ENCODE measurements at regions not wholly inside any gene's neighbourhood (a gene's known extent, or its start where the extent isn't known, plus 50 kb on each side); places are given as distances from the start of the nearest gene placed in this dataset.
A peak's percentile ranks its signal among the peaks of the same experiment; 100 is the strongest.

GRCh38 chr17:79415909-79416308 is 194.9 kb downstream of the RBFOX3 start:
- DNase-seq: no peak

- no peak for DNase-seq
These were observed 195.5 kb downstream of the RBFOX3 start for GRCh38 chr17:79415365-79415764.

DNA sequence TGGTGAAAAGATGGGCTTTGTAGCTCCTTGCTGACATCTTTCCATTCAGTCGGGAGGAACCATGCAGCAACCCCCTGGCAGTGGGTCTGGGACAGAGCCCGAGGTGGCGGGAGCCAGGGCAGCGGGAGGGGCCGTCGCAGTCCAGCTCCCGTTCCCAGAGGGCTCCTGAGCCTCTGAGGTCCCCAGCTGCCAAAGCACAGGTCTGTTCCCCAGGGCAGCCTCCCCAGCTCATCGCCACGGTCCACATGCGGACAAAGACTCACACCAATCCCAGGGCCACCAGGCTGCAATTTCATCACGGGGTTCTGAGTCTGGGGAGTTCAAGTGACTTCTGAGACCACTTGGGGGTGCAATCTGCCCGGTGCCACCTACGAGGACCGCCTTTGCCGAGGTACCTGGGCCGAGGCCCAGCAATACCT is 196.0 kb downstream of the RBFOX3 start:
- no peak for DNase-seq

GRCh38 chr17:79414063-79414792 is 196.6 kb downstream of the RBFOX3 start:
- no peak for DNase-seq

- peak in 1 of 2 experiments; percentile 61 for DNase-seq
These were observed 197.2 kb downstream of the RBFOX3 start for GRCh38 chr17:79413611-79414010.

DNA sequence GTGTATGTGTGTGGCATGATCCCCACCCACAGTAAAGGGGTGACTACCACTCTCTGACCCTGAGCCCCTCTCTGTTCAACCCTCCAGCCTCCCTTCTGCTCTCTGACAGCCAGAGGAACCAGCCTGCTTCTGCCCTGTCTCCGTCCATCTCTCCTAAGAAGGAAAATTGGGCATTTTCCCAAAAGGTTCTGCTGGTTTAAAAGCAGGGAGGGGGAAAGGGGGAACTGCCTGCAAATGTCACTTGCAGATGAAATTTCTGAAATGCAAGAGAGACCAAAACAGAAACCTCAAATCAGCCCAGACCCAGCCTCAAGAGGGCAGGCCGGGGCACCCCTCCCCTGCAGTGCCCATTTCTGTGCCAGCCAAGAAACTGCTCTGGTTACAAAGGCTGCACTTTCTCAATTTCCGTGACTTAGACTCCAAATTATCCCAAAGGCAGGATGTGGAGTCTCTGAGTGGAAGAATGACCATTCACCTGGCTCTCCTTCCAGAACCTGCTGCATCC is 197.9 kb downstream of the RBFOX3 start:
- DNase-seq: no peak

- no peak for DNase-seq
These were observed 198.7 kb downstream of the RBFOX3 start for GRCh38 chr17:79412110-79412509.

DNA sequence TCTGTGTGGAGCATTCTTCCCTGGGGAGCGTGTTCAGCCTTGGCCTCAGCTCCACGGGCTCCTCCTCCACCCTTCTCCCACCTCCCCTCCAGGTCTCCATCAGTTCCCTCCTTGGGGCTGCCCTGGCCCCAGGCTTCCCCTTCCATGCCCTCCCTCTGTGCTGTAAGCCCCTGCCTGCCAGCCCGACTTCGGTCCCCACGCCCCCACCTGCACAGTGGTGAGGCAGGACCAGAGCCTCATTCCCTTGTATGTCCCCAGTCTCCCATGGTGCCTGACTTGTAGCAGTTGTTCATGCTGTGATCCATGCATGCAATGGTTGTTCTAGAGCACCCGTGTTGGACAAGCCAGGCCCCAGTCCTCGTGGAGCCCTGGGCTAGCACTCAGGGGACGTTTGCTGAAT is 199.4 kb downstream of the RBFOX3 start:
- DNase-seq: no peak

GRCh38 chr17:79410681-79411080 is 200.2 kb downstream of the RBFOX3 start:
- no peak for DNase-seq

DNA sequence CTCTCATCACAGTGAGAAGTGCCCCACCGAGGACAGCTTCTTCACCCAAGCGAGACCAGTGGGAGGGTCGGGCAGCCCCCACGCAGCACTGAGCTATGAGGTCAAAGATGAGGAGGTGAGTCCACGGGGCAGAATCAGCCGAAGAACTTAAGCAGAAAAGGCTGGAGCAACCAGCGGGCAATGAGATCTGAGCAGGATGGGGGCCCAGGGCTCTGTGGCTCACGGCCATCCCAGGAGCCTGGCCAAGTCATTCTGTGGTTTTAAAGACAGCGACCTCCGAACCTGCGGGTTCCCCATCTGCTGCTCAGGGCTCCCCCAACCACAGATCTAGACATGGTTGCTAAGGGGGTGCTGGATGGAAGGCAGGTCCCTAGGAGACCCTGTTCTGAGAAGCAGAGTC is 202.6 kb downstream of the RBFOX3 start:
- no peak for DNase-seq

DNA sequence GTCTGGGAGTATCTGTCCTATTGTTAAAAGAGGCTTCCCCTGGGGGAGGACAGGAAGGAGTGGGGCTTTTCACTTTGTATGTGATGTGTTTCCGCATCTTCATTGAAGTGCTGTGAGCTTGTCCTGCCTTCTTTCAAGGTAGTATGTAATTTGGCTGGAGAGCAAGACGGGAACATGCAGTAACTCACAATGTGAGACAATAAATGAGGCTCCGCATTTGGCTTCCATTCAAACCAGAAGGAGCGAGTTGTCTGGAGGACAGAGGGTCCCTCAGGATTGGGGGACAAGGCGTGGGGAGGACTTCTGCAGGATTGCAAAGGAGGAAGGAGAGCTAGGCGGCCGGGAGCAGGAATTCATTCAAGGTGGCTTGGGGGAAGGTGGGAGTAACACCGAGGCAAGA is 203.5 kb downstream of the RBFOX3 start:
- no peak for DNase-seq

- DNase-seq: peak in 1 of 2 experiments; percentile 50
These were observed 204.5 kb downstream of the RBFOX3 start for GRCh38 chr17:79406316-79406715.

DNA sequence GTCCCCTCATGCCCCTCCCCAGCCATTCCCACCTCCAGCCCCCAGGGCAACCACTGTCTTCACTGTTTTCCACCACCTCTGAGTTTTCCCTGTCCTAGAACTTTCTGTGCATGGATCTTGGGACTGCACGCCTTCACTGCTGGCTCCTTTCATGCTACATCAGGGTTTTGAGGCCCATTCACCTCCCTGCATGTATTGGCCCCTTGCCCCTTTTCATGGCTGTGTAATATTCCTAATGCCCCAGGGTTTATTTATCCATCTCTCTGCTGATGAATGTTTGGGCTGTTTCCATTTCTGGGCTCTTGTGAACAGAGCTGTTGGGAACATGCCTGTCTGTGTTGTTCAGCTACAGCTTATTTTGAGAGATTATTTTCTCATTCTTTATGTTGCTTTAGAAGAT is 205.0 kb downstream of the RBFOX3 start:
- DNase-seq: no peak

- DNase-seq: no peak
These were observed 206.5 kb downstream of the RBFOX3 start for GRCh38 chr17:79404136-79404911.

GRCh38 chr17:79401704-79402674 is 208.9 kb downstream of the RBFOX3 start:
- no peak for DNase-seq

DNA sequence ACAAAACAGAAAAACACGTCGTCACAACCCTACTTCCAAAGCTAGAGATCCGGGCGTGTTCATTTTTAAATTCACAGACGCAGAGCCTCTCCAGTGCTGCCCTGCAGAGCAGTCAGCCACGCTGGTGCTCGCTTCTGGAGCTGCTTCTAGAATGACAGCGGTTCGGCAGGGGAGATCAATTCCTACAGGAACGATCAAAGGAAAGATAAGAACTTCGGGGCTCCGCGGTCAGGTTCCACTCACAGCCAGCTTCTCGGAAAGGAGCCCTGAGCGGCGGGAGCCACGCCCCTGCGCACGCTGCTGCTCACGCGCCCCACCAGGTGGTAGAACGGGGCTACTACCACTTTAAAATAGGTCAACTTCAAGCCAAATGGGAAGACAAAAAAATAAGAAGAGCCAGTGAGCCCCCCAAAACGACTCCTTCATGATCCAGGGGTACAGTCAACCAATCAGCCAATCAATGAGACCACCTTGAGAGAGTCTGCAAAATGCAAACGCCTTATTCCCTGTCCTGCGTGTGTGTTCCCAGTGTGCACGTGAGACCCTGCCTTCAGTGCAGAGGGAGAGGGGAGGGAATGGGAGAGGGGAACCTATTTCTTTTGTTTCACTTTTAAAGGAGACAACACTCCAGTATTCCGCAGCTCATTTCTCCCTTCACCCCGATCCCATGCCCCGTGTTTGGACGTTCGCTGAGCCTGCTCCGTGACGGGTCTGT is 209.7 kb downstream of the RBFOX3 start:
- peak; percentile 33 to 36 for DNase-seq

- DNase-seq: no peak
These were observed 211.2 kb downstream of the RBFOX3 start for GRCh38 chr17:79399610-79400144.

- no peak for DNase-seq
These were observed 212.4 kb downstream of the RBFOX3 start for GRCh38 chr17:79398441-79398840.

DNA sequence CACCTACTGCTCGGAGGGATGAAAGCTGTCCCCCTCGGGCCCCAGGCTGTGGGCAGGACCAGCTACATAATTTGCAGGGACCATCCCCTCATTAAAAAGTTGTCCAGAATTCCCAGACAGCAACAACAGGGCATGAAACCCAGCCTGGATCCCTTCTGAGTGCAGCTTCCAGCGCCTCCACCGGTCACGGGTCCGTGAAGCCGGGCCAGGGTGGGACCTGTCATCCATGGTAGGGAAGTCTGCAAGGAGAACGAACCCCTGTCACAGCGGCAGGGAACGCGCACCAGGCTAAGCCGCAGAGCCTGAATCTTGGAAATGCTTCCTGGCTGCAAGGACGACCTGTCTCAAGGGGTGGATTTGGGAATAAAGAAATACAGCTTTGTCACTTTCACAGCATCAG is 214.2 kb downstream of the RBFOX3 start:
- DNase-seq: no peak

- no peak for DNase-seq
These were observed 215.3 kb downstream of the RBFOX3 start for GRCh38 chr17:79395545-79395944.

DNA sequence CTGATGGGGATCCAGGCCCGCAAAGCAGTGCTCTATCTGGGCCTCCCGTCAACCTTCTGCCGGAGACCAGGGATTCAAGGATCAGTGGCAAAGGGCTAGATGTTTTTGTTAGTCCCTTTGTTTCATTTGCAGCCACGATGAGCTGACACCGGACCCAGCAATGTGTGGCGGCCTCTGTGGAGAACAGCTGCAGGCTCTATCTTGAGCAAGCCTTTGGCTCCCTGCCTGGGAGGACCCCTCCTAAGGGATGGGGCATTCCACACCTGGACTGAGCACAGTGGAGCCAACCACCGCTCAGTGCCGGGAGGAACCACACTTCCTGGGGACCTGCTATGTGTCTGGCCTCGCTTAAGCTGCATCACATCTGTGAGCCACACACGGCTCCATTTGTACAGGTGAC is 215.8 kb downstream of the RBFOX3 start:
- DNase-seq: no peak
